ENCODE measurements at regions not wholly inside any gene's neighbourhood (a gene's known extent, or its start where the extent isn't known, plus 50 kb on each side); places are given as distances from the start of the nearest gene placed in this dataset.

- DNase-seq (ENCODE audit: low spot score) (no peak), ATAC-seq (ENCODE audit: low read depth) (no peak)
- H3K27me3 ChIP-seq (ENCODE audit: insufficient read depth, poor library complexity, severe bottlenecking) = no peaks in the 10 kb centered on the region
- no peaks in the 10 kb centered on the region for H3K9me3 ChIP-seq (ENCODE audit: severe bottlenecking)
- no peak overlapping the region for H3K27ac ChIP-seq (ENCODE audit: poor library complexity, severe bottlenecking)
- no peaks in the 10 kb centered on the region for H3K4me1 ChIP-seq (ENCODE audit: insufficient read depth, poor library complexity, severe bottlenecking)
- no peaks in the 10 kb centered on the region for H3K36me3 ChIP-seq (ENCODE audit: low read depth)
- TF ChIP-seq CTCF (IDR thresholded peaks at IDR 0.05; ENCODE audit: poor library complexity, severe bottlenecking) = no peak
- no peak overlapping the region for H3K4me3 ChIP-seq (ENCODE audit: severe bottlenecking)
Observed at GRCh38 chr9:82590845-82591244, 472.1 kb downstream of the RASEF start.

GRCh38 chr9:82593501-82593900 lies 469.4 kb downstream of the RASEF start:
- no peak overlapping the region for H3K27ac ChIP-seq (ENCODE audit: poor library complexity, severe bottlenecking)
- no peak for TF ChIP-seq CTCF (IDR thresholded peaks at IDR 0.05; ENCODE audit: poor library complexity, severe bottlenecking)
- H3K27me3 ChIP-seq (ENCODE audit: insufficient read depth, poor library complexity, severe bottlenecking) = no peaks in the 10 kb centered on the region
- no peak for DNase-seq (ENCODE audit: low spot score)
- H3K4me1 ChIP-seq (ENCODE audit: insufficient read depth, poor library complexity, severe bottlenecking) = no peaks in the 10 kb centered on the region
- no peak for ATAC-seq (ENCODE audit: low read depth)
- no peaks in the 10 kb centered on the region for H3K9me3 ChIP-seq (ENCODE audit: severe bottlenecking)
- H3K4me3 ChIP-seq (ENCODE audit: severe bottlenecking) = no peak overlapping the region
- no peaks in the 10 kb centered on the region for H3K36me3 ChIP-seq (ENCODE audit: low read depth)

GRCh38 chr9:82597241-82598203 lies 465.4 kb downstream of the RASEF start:
- DNase-seq (ENCODE audit: low spot score) = no peak
- Histone ChIP-seq H3K27ac (ENCODE audit: poor library complexity, severe bottlenecking) (no peak overlapping the region), H3K4me3 (ENCODE audit: severe bottlenecking) (no peak overlapping the region), H3K9me3 (ENCODE audit: severe bottlenecking) (no peaks in the 10 kb centered on the region), H3K36me3 (ENCODE audit: low read depth) (no peaks in the 10 kb centered on the region), H3K4me1 (ENCODE audit: insufficient read depth, poor library complexity, severe bottlenecking) (no peaks in the 10 kb centered on the region), H3K27me3 (ENCODE audit: insufficient read depth, poor library complexity, severe bottlenecking) (no peaks in the 10 kb centered on the region)
- no peak for ATAC-seq (ENCODE audit: low read depth)
- no peak for TF ChIP-seq CTCF (IDR thresholded peaks at IDR 0.05; ENCODE audit: poor library complexity, severe bottlenecking)

- Histone ChIP-seq H3K27ac (ENCODE audit: poor library complexity, severe bottlenecking) (no peak overlapping the region), H3K4me1 (ENCODE audit: insufficient read depth, poor library complexity, severe bottlenecking) (no peaks in the 10 kb centered on the region), H3K36me3 (ENCODE audit: low read depth) (no peaks in the 10 kb centered on the region), H3K27me3 (ENCODE audit: insufficient read depth, poor library complexity, severe bottlenecking) (no peaks in the 10 kb centered on the region), H3K9me3 (ENCODE audit: severe bottlenecking) (no peaks in the 10 kb centered on the region), H3K4me3 (ENCODE audit: severe bottlenecking) (no peak overlapping the region)
- no peak for TF ChIP-seq CTCF (IDR thresholded peaks at IDR 0.05; ENCODE audit: poor library complexity, severe bottlenecking)
- DNase-seq (ENCODE audit: low spot score) = no peak
- no peak for ATAC-seq (ENCODE audit: low read depth)
Observed at GRCh38 chr9:82598241-82599039, 464.5 kb downstream of the RASEF start.

All from RWPE2 (cell line).